ENCODE measurements at regions not wholly inside any gene's neighbourhood (a gene's known extent, or its start where the extent isn't known, plus 50 kb on each side); places are given as distances from the start of the nearest gene placed in this dataset.
"Not testable (repeated sequence)": the region's sequence is repeated elsewhere in the genome, so short reads cannot be mapped to it uniquely, and the experiment has no call there.

DNA sequence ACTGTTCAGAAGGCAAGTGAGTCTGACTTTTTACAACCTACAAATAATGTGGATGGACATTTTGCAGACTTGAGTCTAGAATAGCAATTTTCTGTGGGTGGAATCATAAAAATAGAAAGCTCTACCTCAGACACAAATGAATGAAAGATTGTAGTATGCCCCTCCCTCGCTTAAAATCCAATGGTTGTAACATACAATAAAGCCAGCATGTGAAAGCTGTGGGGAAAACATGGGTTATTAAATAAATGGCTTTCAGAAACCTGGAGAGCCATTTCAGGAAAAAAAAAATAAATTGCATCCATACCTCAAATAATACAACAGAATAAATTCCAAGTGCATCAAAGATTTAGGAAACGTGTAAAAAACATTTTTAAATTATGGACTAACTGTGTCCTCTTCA is 123.1 kb upstream of the MON1B start:
- DNase-seq (ENCODE audit: low read depth): no peak

DNA sequence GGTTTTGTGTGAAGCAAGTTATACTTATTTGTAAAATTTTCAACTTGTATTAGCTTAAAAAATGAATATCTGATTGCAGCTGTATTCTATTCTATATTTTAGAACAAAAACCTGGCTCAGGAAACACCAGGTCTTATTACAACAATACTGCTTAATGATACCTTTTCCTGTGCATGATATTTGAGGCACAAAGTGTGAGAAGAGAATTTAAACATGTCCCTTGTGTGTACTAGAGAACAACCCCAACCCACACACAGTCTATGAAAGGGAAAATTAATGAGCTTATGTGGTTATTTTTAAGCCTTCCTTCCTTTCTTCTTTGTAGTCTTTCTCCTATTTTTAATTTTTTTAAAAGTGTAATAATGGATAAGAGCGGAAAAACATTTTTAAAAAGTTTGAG is 122.6 kb upstream of the MON1B start:
- DNase-seq (ENCODE audit: low read depth): no peak

DNA sequence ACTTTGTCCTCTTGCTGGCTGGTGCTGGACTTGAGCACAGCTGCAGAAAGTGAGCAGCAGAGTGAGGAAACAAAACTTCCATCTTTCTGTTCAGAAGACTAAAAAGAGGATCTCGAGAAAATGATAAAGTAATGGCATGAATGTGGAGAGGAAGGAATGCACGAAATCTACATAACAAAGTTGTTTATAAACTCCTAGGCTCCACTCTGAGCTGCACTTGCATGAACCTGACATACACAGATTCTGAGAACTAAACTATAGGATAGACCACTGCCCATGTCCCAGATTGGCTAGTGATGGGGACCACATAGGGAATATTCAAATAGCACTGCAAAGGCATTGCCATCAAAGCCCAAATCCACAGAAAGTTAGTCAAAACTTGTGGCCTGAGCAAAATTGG is 121.1 kb upstream of the MON1B start:
- no peak for DNase-seq (ENCODE audit: low read depth)

DNA sequence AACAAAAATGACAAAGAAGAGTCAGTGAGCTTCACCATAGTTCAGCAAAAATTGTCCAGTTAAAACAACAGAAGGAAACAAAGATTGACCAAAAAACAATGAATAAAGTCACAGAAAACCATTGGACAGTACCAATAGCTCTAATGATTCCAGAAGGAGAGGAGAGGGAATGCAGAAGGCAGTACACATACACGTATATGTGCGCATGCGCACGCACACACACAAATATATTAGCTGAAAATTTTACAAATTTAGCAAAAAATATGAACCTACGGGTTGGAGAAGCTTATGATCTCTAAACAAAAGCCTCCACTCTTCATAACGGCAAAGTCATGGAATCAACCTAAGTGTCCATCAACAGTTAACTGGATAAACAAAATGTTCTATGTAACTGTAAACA is 120.3 kb upstream of the MON1B start:
- no peak for DNase-seq (ENCODE audit: low read depth)

DNA sequence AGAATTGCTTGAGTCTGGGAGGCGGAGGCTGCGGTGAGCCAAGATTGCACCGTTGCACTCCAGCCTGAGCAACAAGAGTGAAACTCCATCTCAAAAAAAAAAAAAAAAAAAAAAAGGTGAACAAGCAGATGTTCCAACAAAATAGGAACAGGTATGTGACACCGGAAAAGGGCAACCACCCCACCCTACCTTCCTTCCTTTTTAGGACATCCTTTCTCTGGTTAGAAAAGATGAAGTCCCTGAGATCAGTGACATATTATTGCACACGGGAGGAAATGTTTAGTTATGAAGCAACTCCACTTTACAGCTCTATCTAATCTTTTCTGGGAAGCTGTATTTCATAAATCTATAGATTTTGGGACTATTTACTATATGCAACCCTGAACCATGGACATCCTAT is 114.2 kb upstream of the MON1B start:
- DNase-seq (ENCODE audit: low read depth): no peak

DNA sequence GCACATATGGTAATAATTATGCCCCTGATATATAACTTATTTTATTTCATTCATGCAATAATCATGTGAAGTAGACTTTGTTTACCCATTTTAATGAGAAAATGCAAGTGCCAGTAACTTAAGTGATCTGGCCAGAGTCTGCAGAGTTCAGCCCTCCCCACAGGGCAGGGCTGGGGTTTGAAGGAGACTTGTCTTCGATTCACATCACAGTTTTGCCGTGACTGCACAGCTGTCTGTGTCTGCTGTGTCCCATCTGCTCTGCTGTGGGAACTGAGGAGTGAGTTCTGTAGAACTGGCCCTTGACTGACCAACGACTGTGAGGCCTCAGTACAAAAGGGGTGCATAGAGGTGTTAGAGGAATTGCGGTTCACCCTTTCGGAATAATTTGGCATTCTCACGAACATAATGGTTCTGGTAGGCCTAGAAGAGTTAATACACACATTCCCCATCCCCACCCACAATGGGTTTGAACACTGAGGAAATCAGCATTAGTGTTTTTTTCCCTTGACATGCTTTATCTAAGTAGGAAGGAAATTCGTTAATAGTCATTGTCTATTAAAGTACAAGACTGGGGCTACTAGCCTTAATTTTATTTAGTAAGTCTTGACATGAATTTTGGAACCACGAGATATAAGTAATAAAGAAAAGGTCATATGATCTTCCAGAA is 113.6 kb upstream of the MON1B start:
- no peak for DNase-seq (ENCODE audit: low read depth)

DNA sequence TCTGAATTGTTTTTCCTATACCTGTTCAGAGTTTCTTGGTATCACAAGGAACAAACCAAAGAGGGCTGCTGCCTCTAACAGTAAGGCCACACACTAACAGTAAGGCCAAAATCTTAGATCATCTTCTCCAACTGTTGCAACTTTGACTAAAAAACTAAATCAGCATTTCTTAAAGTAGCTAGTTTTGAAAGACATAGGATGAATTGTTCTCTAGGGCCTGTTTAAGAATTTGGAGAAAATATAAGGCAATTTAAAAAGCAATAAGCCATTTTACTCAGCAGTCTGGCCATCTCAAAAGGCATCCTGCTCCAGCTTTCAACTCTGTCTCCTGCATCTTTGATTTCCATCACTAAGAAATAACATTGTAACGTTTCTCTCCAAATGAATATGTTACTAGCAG is 105.0 kb upstream of the MON1B start:
- DNase-seq (ENCODE audit: low read depth): no peak

DNA sequence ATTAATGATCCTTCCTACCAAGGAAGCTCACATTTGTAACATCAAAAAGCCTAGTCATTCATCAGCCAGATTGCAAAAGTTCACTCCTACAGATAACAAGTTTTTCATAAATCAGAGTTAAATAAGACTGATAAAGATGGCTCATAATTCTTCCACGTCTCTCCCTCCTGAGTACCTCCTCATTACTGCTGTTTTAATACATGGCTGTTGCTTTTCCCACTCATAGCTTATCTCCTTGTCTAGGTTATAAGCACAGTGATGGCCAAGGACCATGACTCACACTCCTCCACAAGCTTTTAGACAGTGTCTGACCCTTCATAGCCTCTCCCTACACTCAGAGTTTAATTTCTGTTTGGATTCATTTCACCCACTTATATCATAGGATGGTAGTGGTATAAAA is 100.9 kb upstream of the MON1B start:
- no peak for DNase-seq (ENCODE audit: low read depth)

DNA sequence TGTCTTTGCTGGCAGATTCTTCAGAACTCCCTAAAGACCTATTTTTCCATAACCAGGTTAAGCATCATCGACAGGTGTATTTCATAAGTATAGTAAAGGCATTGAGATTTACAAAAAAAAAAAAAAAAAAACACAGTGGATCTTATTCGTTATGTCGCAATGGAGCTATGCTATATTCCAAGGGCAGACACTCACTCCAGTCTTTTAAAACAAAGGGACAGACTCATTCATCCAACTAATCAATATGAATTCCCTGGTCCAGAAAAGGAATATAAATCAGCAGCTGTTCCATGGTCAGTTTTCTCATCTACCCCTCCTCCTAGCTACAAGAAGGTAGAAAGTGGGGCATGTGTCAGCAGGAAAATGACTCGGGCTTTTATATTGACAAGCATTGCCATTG is 97.7 kb upstream of the MON1B start:
- no peak for DNase-seq (ENCODE audit: low read depth)

DNA sequence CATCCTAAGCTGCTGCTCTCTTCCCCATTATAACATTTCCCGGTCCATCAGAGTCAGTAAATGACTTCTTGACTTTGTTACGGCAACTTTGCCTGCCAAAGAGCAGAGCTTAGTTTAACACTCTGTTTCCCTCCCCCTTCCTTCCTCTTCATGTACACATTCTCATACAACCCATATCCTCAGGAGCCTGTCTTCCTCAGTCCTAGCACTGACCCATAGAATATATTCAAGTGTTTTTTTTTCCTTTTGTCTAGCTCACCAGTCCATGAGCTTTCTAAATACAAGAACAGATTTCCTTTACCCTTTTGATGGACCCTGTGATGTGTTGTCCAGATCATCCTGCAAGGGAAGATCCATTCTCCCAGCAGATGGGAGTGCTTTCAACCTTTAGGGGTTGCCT is 97.0 kb upstream of the MON1B start:
- no peak for DNase-seq (ENCODE audit: low read depth)

DNA sequence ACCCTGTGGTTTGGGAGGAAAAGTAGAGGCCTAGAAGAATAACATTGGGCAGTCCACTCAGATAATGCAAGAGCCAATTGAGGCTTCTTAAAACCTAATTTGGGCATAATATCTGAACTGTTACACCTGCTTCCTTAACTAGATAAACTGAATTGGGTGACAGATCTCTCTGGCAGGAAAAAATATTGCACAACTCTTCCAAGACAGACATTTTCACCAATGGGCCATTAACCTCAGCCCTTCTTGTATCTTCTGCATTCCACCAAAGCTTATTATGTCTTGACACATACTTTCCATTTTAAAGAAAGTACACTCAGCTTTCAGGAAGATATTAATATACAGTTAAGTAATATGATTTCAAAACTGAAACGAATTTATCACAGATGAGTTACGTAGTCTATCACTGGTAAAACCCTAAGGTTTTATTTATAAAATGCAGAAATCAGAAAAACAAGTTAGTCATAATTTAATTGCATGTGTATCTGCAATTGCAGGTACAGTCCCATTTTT is 79.9 kb upstream of the MON1B start:
- no peak for DNase-seq (ENCODE audit: low read depth)

DNA sequence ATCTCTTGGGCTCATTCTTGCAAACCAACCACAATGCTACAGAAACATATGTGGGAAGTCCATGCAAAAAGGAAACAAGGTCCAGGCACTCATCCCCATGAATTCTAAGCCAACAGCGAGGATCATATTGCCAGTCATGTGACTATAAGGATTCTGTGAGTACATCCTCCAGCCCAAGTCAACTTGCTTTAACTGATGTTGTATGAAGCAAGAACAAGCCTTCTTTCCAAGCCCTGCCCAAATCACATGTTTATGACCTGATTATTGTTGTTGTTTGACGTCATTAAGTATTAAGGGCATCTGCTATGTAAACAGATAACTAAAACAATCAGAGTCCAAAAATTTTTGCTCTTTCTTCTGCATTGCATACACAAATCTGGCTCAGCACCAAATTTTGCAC is 78.2 kb upstream of the MON1B start:
- no peak for DNase-seq (ENCODE audit: low read depth)

DNA sequence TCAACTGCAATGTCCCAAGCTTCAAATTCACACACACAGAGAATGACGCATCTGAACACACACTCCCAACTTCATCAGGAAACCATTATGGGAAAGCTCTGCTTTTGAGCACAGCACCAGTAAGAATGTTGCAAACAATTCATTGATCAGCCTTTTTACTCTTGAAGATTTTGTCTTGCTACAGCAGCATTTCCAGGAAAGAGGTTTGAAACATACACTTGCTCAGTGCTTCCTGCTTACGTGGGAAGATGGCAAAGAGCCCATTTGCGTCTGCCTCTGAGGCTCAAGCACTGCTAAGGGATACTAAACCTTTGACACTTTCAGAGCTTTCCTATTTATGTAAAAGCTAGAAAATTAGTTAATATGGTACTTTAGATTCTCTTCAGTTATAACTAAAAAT is 77.2 kb upstream of the MON1B start:
- DNase-seq (ENCODE audit: low read depth): no peak

DNA sequence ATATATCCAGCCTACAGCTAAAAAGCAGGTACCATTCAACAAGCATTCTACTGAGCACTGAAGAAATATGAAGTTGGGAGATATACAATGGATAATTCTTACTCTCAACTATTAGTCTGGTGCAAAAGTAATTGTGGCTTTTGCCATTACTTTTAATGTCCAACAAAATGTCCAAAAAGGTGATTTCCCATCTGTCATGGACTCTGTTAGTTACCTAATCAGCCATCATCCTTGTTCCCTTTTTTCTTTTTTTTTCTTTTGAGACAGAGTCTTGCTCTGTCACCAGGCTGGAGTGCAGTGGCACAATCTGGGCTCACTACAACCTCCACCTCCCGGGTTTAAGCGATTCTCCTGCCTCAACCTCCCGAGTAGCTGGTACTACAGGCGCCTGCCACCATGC is 76.6 kb upstream of the MON1B start:
- not testable (repeated sequence) for DNase-seq (ENCODE audit: low read depth)

DNA sequence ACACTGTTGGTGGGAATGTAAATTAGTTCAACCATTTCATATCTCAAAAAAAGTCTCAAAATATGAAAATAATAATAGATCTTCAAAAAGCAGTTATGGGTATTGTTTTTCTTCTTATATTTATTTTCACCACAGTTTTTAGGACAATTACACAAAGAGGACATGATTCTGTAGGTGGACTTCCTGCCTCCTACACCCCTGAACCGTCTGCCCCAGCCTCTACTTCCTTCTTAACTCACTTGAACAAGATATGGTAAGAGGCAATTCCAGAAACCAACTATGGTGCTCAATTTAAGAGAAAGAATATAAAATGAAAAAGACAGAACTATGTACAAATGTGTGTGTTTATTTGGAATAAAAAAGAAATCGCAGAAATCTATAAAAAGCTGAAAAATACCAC is 74.1 kb upstream of the MON1B start:
- DNase-seq (ENCODE audit: low read depth): no peak

DNA sequence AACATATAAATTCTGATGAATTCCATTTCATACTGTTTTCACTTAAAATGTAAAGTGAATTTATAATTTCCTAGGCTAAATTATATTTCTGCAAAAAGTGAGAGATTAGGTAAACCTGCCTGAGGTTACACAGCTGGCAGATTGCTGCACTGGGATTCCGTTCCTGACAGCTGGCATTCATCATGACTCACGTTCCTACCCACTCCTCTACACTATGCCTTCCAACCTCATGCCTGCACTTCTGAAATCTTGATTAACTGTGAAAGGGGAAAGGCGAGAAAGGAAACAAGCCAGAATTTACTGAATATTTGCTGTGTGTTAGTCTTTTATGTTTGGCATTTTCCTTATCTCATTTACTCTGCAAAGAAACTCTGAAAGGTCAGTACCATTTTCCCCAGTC is 73.3 kb upstream of the MON1B start:
- no peak for DNase-seq (ENCODE audit: low read depth)

DNA sequence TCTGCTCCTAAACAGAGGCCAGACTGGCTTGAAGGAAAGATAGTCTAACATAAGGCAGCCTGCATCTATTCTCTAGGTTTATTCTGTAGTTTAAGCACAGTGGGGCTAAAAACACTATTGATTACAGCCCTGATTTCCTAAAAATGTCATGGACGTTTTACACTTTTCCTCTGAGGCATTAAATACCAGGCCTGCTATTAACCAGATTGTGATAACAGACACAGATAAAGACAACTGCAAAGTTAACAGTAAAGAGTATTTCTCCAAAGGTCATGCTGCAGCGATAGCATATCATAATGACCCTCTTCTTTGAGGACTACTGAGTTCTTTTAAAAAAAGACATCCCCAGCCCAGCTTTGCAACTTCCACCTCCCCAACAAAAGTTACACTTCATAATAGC is 59.6 kb upstream of the MON1B start:
- no peak for DNase-seq (ENCODE audit: low read depth)

DNA sequence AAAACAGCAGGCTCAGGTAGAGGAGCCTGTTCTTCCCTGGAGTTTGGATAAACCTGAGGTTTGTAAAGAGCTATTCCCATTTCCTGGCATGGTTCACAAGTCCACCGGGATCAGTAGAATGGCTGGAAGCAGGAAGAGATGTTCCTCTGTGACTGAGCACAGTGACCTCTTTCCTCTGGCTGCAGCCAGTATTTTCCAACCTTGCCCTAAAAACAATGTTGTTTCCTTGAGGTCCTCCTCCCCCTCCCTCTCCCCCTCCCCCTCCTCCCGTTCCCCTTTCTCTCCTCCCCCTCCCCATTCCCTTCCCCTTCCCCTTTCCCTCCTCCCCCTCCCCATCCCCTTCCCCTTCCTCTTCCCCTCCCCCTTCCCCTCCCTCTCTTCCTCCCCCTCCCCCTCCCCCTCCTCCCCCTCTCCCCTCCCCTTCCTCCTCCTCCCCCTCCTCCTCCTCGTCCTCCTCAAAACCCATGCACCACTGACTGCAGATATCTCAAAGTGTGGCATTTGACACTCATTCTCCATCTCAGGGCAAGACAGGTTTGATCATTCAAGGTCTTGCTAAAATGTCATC is 58.9 kb upstream of the MON1B start:
- DNase-seq (ENCODE audit: low read depth): no peak

DNA sequence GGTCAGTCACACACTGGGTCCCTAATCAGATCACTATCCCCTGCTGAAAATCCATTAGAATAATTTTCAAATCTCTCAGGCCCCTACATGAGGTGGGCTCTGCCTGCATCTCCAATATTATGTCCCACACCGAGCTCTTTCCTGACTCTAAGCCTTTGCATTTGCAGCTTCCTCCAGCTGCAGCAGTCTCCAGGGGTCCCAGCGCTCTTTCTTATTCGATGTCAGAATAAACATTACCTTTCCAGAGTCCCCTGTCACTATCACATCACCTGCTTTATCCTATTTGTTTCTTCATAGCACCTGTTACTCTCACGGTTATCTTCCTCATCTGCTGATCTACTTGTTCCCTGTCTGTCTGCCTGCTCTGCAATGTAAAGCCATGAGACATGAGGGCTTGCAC is 57.3 kb upstream of the MON1B start:
- no peak for DNase-seq (ENCODE audit: low read depth)

DNA sequence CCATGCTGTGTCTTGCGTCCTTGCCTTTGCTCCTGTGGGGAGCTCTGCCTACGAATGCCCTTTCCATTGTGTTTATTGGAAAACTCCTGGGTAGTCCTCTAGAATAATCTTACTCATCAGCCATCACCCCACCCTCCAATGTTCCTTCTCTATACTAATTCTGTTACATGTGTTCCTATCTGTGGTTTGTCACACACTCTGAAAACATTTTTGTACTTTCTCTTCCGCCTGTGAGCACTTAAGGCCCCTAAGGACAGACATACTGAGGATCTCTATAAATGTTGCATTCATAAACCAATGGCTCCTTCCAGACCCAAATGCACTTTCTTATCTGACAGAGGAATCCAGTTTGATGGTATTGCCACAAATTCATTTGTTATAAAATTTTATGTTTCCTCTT is 53.9 kb upstream of the MON1B start:
- no peak for DNase-seq (ENCODE audit: low read depth)
